Aorta (tissue), 5 donors: ENCODE measurements at regions not wholly inside any gene's neighbourhood (a gene's known extent, or its start where the extent isn't known, plus 50 kb on each side); places are given as distances from the start of the nearest gene placed in this dataset.
"Not testable (repeated sequence)": the region's sequence is repeated elsewhere in the genome, so short reads cannot be mapped to it uniquely, and the experiment has no call there.

Experiments used
- ATAC-seq: fragments of 200-7000 bp; cut with Tn5 transposase; one replicate; pipeline ENCODE4 v1.9.1; 2022; ENCODE audit warnings: moderate library complexity; ENCODE audit not compliant: low FRiP score
- DNase-seq, 2 donors: peaks; one replicate each; pipeline ENCODE4 v3.0.0-alpha.2; 2020
- H3K27ac ChIP-seq, 2 donors: one replicate each; pipeline ENCODE4 v1.5.1; 2013; ENCODE audit warnings: low read length in 2 of 2, mild to moderate bottlenecking in 2 of 2, moderate library complexity in 2 of 2, control low read depth in 1 of 2, inconsistent platforms in 1 of 2, low read depth in 1 of 2
- H3K27me3 ChIP-seq, 2 donors: one replicate each; pipeline ENCODE4 v1.6.1; 2013; ENCODE audit warnings: control low read depth in 1 of 2, low read length in 1 of 2, mild to moderate bottlenecking in 1 of 2, moderate library complexity in 1 of 2; ENCODE audit not compliant: insufficient read depth in 2 of 2, control insufficient read depth in 1 of 2
- H3K36me3 ChIP-seq, 2 donors: one replicate each; pipeline ENCODE4 v1.6.1; 2013; ENCODE audit warnings: control low read depth in 1 of 2, low read length in 1 of 2, mild to moderate bottlenecking in 1 of 2; ENCODE audit not compliant: insufficient read depth in 2 of 2, control insufficient read depth in 1 of 2
- H3K4me1 ChIP-seq, 2 donors: one replicate each; pipeline ENCODE4 v1.6.1; 2013; ENCODE audit warnings: low read length in 2 of 2, control low read depth in 1 of 2, mild to moderate bottlenecking in 1 of 2, moderate library complexity in 1 of 2; ENCODE audit not compliant: insufficient read depth in 2 of 2, control insufficient read depth in 1 of 2
- H3K4me3 ChIP-seq, 2 donors: one replicate each; pipeline ENCODE4 v1.5.1; 2013; ENCODE audit warnings: low read length in 2 of 2, control low read depth in 1 of 2, mild to moderate bottlenecking in 1 of 2
- H3K9me3 ChIP-seq: one replicate; pipeline ENCODE4 v1.6.1; 2013; ENCODE audit warnings: mild to moderate bottlenecking, low read length; ENCODE audit not compliant: control insufficient read depth
- WGBS, 2 donors: extraction: QIAGEN DNeasy Blood & Tissue Kit; methylation state at CpG; one replicate each; pipeline ENCODE4 v1.1.7; 2013; 5-methylcytosine and 5-hydroxymethylcytosine counted together
- intact Hi-C, 2 donors: fragments of 100-400 bp; cut with DNase I; formaldehyde crosslinking; loops; one replicate each; pipeline versions ENCODE4 v1.14.2 to v1.15.0; 2022
- donor health status: healthy with polysubstance abuse.
- donor health status: Bipolar disorder and iron deficiency.
- donor health status: DM: no; HTN: no; CAD: no.
- donor health status: DM: no; HTN: no; CAD: no.
- donor health status: DM: yes; HTN: yes; CAD: no.

GRCh38 chr9:85792057-85792456, 50.3 kb upstream of the AGTPBP1 start:
- intact Hi-C loops, H3K27me3 ChIP-seq, ATAC-seq, H3K4me3 ChIP-seq, H3K4me1 ChIP-seq, H3K36me3 ChIP-seq, DNase-seq, H3K27ac ChIP-seq, H3K9me3 ChIP-seq: not testable (repeated sequence)
- WGBS, 2 donors = 63 to 66% methylated on average over 2 of the region's 2 CpGs

- H3K27ac ChIP-seq, DNase-seq, H3K9me3 ChIP-seq, H3K4me1 ChIP-seq, H3K4me3 ChIP-seq, ATAC-seq, H3K27me3 ChIP-seq, H3K36me3 ChIP-seq: not testable (repeated sequence)
- WGBS, 2 donors = 41 to 43% methylated on average over 6 of the region's 6 CpGs
- intact Hi-C loops = loop anchor here in 1 of 2 donors (5.0 kb wide), 1 partner anchor 61 kb away; the partner anchor contains the start of gene AGTPBP1
Measured at GRCh38 chr9:85802978-85803695, 61.4 kb upstream of the AGTPBP1 start.

GRCh38 chr9:85804847-85805133, 63.0 kb upstream of the AGTPBP1 start:
- not testable (repeated sequence) for H3K36me3 ChIP-seq, H3K27me3 ChIP-seq, ATAC-seq, H3K4me1 ChIP-seq, DNase-seq, H3K9me3 ChIP-seq
- H3K27ac ChIP-seq = peak overlapping the region; percentile 36 to 67
- peak overlapping the region in 1 of 2 donors; percentile 92 for H3K4me3 ChIP-seq
- intact Hi-C loops = loop anchor here in 1 of 2 donors (5.0 kb wide), 1 partner anchor 62 kb away; the partner anchor contains the start of gene AGTPBP1
- 0 to 1% methylated on average over 14 to 16 of the region's 16 CpGs for whole genome bisulfite sequencing, 2 donors

- 0% methylated on average over 48 to 111 of the region's 111 CpGs for WGBS, 2 donors
- H3K27me3 ChIP-seq, H3K4me1 ChIP-seq, H3K9me3 ChIP-seq, intact Hi-C loops, H3K36me3 ChIP-seq: not testable (repeated sequence)
- ATAC-seq (peak; percentile 92), DNase-seq (peak; percentile 87 to 93)
- H3K4me3 ChIP-seq = peak overlapping the region; percentile 92
- peak overlapping the region; percentile 84 to 95 for H3K27ac ChIP-seq
Measured at GRCh38 chr9:85805134-85806005, 63.6 kb upstream of the AGTPBP1 start.

GRCh38 chr9:85808329-85808728, 66.6 kb upstream of the AGTPBP1 start:
- H3K4me3 ChIP-seq, H3K27ac ChIP-seq, H3K27me3 ChIP-seq, H3K36me3 ChIP-seq, H3K9me3 ChIP-seq, ATAC-seq, intact Hi-C loops, DNase-seq, H3K4me1 ChIP-seq: not testable (repeated sequence)
- WGBS, 2 donors = 92 to 93% methylated on average over 2 of the region's 2 CpGs

GRCh38 chr9:85813388-85813787, 71.6 kb upstream of the AGTPBP1 start:
- H3K27ac ChIP-seq, H3K36me3 ChIP-seq, H3K9me3 ChIP-seq, H3K27me3 ChIP-seq, intact Hi-C loops, H3K4me3 ChIP-seq, ATAC-seq, DNase-seq, H3K4me1 ChIP-seq: not testable (repeated sequence)
- WGBS, 2 donors = 89 to 97% methylated on average over 2 of the region's 2 CpGs

GRCh38 chr9:85814800-85815199, 73.0 kb upstream of the AGTPBP1 start:
- H3K4me1 ChIP-seq, H3K27me3 ChIP-seq, H3K9me3 ChIP-seq, H3K4me3 ChIP-seq, DNase-seq, ATAC-seq, H3K27ac ChIP-seq, intact Hi-C loops, H3K36me3 ChIP-seq: not testable (repeated sequence)

- H3K9me3 ChIP-seq, ATAC-seq: not testable (repeated sequence)
- WGBS, 2 donors = 0% methylated on average over 2 of the region's 2 CpGs
Measured at GRCh38 chr9:85818971-85819370, 77.2 kb upstream of the AGTPBP1 start.

GRCh38 chr9:85820598-85820997, 78.8 kb upstream of the AGTPBP1 start:
- H3K4me1 ChIP-seq, ATAC-seq, H3K9me3 ChIP-seq, H3K36me3 ChIP-seq, DNase-seq, intact Hi-C loops, H3K4me3 ChIP-seq, H3K27ac ChIP-seq, H3K27me3 ChIP-seq: not testable (repeated sequence)
- 31 to 41% methylated on average over 4 of the region's 5 CpGs for WGBS, 2 donors

More at GRCh38 chr9:85818971-85819370, 77.2 kb upstream of the AGTPBP1 start:
- intact Hi-C loops, H3K27me3 ChIP-seq, H3K27ac ChIP-seq, H3K36me3 ChIP-seq, H3K4me1 ChIP-seq, DNase-seq, H3K4me3 ChIP-seq: not testable (repeated sequence)
